ENCODE measurements at regions not wholly inside any gene's neighbourhood (a gene's known extent, or its start where the extent isn't known, plus 50 kb on each side); places are given as distances from the start of the nearest gene placed in this dataset.
"Not testable (repeated sequence)": the region's sequence is repeated elsewhere in the genome, so short reads cannot be mapped to it uniquely, and the experiment has no call there.

DNA sequence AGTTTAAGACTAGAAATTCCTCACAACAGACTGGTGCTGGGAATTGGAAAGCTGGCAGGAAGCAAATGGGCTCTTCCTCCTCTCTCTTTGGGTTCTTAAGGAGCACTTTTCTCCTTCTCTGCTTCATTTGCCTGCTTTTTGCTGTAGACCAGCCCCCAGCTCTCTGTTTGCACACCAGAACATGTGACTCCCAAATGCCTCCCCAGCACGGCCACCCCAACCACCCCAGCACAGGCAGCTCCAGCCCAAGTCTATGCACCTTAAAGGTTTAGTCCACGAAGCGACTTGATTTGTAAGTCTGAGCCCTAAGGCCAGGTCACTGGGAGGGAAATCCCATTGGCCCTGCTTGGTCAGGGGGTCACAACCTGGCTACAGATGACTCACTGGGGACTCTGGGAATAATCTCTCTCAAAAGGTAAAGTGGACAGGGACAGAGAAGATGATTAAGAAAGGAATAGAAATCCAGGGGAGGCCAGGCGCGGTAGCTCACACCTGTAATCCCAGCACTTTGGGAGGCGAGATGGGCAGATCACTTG, 377.8 kb upstream of the PROK2 start:
- H3K4me3 ChIP-seq (ENCODE audit: control insufficient read depth, low read depth, low read length), result no peak overlapping the region
- DNase-seq (ENCODE audit: low read depth), result no peak
- TF ChIP-seq, protein P1, sequence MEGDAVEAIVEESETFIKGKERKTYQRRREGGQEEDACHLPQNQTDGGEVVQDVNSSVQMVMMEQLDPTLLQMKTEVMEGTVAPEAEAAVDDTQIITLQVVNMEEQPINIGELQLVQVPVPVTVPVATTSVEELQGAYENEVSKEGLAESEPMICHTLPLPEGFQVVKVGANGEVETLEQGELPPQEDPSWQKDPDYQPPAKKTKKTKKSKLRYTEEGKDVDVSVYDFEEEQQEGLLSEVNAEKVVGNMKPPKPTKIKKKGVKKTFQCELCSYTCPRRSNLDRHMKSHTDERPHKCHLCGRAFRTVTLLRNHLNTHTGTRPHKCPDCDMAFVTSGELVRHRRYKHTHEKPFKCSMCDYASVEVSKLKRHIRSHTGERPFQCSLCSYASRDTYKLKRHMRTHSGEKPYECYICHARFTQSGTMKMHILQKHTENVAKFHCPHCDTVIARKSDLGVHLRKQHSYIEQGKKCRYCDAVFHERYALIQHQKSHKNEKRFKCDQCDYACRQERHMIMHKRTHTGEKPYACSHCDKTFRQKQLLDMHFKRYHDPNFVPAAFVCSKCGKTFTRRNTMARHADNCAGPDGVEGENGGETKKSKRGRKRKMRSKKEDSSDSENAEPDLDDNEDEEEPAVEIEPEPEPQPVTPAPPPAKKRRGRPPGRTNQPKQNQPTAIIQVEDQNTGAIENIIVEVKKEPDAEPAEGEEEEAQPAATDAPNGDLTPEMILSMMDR (IDR thresholded peaks at IDR 0.05; ENCODE audit: control insufficient read depth, insufficient read depth, low read depth, low read length, missing control alignments), result no peak

DNA sequence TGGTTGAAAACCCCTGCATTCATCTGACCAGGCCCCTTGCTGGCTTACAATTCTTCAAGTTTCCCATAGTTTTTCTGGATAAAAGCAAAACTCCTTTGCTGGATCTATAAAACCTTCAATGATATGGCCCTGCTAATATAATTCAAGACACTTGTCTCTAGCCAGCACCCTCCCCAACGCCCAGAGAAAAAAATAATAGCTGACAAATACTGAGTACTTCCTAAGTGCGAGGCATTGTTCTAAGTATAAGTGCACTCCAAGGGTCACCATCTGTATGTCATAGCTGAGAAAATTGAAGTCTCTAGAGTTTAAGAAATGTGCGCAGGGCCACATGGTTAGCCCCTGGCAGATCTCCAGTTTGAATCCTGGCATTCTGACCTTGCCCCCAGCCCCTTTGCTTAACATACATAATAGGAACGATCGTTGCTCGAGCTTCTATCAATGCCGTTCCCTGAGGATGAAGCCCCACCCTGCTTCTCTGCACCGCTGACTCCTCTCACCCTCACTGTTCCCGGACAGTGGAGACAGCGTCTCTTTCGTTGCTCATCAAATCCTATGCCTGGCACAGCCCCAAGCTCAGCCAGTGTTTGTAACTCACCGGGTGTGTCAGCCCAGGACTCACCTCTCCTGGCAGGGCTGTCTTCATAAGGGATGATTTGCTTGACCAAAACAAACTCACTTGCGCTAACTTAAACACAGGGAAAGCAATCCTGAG, 377.1 kb upstream of the PROK2 start:
- TF ChIP-seq, protein P1 (IDR thresholded peaks at IDR 0.05; ENCODE audit: control insufficient read depth, insufficient read depth, low read depth, low read length, missing control alignments), result no peak
- no peak overlapping the region for H3K4me3 ChIP-seq (ENCODE audit: control insufficient read depth, low read depth, low read length)
- no peak for DNase-seq (ENCODE audit: low read depth)

DNA sequence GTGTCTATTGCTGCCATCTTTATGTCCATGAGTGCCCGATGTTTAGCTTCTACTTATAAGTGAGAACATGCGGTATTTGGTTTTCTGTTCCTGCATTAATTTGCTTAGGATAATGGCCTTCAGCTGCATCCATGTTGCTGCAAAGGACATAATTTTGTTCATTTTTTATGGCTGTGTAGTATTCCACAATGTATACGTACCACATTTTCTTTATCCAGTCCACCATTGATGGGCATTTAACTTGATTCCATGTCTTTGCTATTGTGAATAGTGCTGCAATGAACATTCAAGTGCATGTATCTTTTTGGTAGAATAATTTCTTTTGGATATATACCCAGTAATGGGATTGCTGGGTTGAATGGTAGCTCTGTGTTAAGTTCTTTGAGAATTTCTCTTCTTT, 376.3 kb upstream of the PROK2 start:
- H3K4me3 ChIP-seq (ENCODE audit: control insufficient read depth, low read depth, low read length); DNase-seq (ENCODE audit: low read depth): not testable (repeated sequence)

DNA sequence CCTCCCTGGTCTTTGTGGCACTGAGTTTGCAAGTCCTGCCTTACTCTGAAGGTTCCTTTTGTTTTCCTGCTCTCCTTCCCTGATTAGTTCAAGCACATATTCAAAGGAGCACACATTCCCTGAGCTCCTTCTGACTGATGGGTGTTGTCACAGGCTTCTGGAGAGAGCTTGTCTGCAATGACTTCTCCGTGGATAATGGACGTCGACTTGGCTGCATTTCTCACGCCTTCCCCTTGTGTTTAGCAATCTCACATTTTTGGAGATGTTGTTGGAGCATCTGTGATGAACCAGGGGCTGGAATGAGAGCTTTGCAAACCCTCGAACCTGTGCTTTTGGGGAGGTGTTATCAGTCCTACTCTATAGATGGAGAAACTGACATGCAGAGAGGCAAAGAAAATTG, 375.4 kb upstream of the PROK2 start:
- no peak overlapping the region for H3K4me3 ChIP-seq (ENCODE audit: control insufficient read depth, low read depth, low read length)
- DNase-seq (ENCODE audit: low read depth), result no peak
- TF ChIP-seq, protein P1 (IDR thresholded peaks at IDR 0.05; ENCODE audit: control insufficient read depth, insufficient read depth, low read depth, low read length, missing control alignments), result no peak

DNA sequence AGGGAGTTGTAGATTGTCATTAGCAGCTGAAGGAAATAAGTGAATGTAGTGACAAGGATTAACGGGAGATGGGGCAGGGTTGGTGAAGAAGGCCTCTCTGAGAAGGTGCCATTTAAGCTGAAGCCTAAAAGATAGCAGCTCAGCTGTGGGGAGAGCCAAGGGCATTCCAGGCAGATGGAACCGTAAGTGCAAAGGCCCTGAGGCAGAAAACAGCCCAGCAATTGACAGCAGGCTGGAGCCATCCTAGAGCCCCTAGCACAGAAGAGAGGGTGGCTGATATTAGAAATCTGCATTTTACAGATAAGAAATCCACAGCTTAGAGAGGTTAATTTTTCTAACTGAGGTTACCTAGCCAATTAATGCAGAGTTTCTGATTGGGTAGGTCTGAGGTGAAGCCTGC, 374.5 kb upstream of the PROK2 start:
- TF ChIP-seq, protein P1 (IDR thresholded peaks at IDR 0.05; ENCODE audit: control insufficient read depth, insufficient read depth, low read depth, low read length, missing control alignments), result no peak
- no peak for DNase-seq (ENCODE audit: low read depth)
- no peak overlapping the region for H3K4me3 ChIP-seq (ENCODE audit: control insufficient read depth, low read depth, low read length)

DNA sequence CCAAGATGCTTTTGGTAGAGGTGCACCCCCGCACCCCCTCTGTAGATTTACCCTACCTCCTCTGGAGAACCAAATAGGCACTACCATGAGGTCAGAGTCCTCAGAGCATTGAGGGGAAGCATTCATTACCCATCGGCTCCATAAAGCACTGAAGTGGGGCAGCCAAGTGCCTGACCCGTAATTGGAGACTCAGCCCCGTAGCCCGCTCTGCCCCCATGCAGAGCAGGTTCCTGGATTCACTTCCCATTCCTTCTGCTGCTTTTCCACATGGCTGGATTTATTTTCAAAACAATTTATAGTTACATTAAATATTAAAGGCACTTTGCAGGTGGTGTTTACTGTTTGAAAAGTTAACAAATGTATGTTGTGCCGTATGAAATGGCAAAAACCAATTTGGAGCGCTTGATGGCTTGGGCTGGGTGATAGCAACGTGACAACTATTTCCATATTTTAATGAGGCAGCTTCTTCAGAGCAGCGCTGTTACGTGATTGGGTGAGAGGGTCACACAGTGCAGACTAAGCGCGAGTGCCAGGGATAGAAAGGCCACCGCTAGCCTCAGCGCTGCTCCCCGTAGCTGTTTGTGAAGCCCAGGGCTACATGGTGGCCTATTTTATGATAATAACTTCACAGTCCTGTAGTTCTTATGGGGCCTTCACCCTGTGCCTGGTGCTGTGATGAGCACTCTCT, 373.8 kb upstream of the PROK2 start:
- DNase-seq (ENCODE audit: low read depth), result no peak

More for the DNA sequence above, 373.8 kb upstream of the PROK2 start:
- TF ChIP-seq, protein P1 (IDR thresholded peaks at IDR 0.05; ENCODE audit: control insufficient read depth, insufficient read depth, low read depth, low read length, missing control alignments), result no peak
- no peak overlapping the region for H3K4me3 ChIP-seq (ENCODE audit: control insufficient read depth, low read depth, low read length)

Measured in AG09309 (cell line).